WTC11 (cell line): ENCODE measurements at regions not wholly inside any gene's neighbourhood (a gene's known extent, or its start where the extent isn't known, plus 50 kb on each side); places are given as distances from the start of the nearest gene placed in this dataset.

ENCODE experiments used
- CTCF ChIP-seq: fragments of 200-600 bp; IDR thresholded peaks from 2 replicates; pipeline ENCODE4 v1.8.0; 2022; ENCODE audit warnings: antibody characterized with exemption
- ESRRA ChIP-seq: sonication (generic); formaldehyde crosslinking; IDR thresholded peaks from 2 replicates; pipeline ENCODE4 v1.8.1; 2022; ENCODE audit warnings: mild to moderate bottlenecking, missing genetic modification reagents, borderline replicate concordance
- JUN ChIP-seq: sonication (generic); formaldehyde crosslinking; IDR thresholded peaks from 2 replicates; pipeline ENCODE4 v1.8.0; 2023; ENCODE audit warnings: mild to moderate bottlenecking, missing genetic modification reagents
- SP1 ChIP-seq: sonication (generic); formaldehyde crosslinking; conservative IDR thresholded peaks from 2 replicates; pipeline ENCODE4 v1.8.1; 2022; ENCODE audit warnings: missing genetic modification reagents
- TF ChIP-seq, protein P1 (sequence below): sonication (generic); formaldehyde crosslinking; IDR thresholded peaks from 2 replicates; pipeline ENCODE4 v1.8.0; 2022; ENCODE audit warnings: mild to moderate bottlenecking, missing genetic modification reagents
- TF ChIP-seq, protein P2 (sequence below): sonication (generic); formaldehyde crosslinking; IDR thresholded peaks from 2 replicates; pipeline ENCODE4 v1.8.1; 2023; ENCODE audit warnings: mild to moderate bottlenecking, missing genetic modification reagents, moderate library complexity
- TF ChIP-seq, protein P3 (sequence below): sonication (generic); formaldehyde crosslinking; IDR thresholded peaks from 2 replicates; pipeline ENCODE4 v1.8.1; 2023; ENCODE audit warnings: mild to moderate bottlenecking, missing genetic modification reagents, borderline replicate concordance
- TF ChIP-seq, protein P4 (sequence below): sonication (generic); formaldehyde crosslinking; IDR thresholded peaks from 2 replicates; pipeline ENCODE4 v1.8.0; 2022; ENCODE audit warnings: mild to moderate bottlenecking, missing genetic modification reagents

DNA sequence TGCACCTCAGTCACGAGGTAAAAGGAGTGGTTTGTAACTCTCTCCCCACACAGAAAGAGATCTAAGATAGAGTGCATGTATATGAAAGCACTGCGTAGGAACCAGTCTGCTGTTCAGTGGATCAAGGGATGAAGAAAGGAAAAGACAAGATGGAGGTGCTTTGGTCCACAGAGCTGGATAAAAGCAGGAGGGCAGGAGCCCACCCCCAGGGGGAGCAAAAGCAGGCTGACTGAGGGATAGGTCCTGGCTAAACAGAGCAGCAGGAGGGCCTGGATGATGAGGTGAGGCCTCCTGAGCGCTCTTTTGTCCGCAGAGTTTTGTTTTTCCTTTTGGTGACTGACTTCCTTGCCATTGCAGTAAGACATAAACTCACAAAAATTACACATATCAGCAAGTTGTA, 293.5 kb upstream of the C9orf72 start:
- TF ChIP-seq CTCF: no peak
- TF ChIP-seq, protein P1, sequence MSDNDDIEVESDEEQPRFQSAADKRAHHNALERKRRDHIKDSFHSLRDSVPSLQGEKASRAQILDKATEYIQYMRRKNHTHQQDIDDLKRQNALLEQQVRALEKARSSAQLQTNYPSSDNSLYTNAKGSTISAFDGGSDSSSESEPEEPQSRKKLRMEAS (CRISPR knock-in tag): no peak
- no peak for TF ChIP-seq SP1
- TF ChIP-seq, protein P2, sequence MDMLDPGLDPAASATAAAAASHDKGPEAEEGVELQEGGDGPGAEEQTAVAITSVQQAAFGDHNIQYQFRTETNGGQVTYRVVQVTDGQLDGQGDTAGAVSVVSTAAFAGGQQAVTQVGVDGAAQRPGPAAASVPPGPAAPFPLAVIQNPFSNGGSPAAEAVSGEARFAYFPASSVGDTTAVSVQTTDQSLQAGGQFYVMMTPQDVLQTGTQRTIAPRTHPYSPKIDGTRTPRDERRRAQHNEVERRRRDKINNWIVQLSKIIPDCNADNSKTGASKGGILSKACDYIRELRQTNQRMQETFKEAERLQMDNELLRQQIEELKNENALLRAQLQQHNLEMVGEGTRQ: no peak
- TF ChIP-seq, protein P3, sequence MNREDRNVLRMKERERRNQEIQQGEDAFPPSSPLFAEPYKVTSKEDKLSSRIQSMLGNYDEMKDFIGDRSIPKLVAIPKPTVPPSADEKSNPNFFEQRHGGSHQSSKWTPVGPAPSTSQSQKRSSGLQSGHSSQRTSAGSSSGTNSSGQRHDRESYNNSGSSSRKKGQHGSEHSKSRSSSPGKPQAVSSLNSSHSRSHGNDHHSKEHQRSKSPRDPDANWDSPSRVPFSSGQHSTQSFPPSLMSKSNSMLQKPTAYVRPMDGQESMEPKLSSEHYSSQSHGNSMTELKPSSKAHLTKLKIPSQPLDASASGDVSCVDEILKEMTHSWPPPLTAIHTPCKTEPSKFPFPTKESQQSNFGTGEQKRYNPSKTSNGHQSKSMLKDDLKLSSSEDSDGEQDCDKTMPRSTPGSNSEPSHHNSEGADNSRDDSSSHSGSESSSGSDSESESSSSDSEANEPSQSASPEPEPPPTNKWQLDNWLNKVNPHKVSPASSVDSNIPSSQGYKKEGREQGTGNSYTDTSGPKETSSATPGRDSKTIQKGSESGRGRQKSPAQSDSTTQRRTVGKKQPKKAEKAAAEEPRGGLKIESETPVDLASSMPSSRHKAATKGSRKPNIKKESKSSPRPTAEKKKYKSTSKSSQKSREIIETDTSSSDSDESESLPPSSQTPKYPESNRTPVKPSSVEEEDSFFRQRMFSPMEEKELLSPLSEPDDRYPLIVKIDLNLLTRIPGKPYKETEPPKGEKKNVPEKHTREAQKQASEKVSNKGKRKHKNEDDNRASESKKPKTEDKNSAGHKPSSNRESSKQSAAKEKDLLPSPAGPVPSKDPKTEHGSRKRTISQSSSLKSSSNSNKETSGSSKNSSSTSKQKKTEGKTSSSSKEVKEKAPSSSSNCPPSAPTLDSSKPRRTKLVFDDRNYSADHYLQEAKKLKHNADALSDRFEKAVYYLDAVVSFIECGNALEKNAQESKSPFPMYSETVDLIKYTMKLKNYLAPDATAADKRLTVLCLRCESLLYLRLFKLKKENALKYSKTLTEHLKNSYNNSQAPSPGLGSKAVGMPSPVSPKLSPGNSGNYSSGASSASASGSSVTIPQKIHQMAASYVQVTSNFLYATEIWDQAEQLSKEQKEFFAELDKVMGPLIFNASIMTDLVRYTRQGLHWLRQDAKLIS (CRISPR knock-in tag): no peak
- TF ChIP-seq, protein P4, sequence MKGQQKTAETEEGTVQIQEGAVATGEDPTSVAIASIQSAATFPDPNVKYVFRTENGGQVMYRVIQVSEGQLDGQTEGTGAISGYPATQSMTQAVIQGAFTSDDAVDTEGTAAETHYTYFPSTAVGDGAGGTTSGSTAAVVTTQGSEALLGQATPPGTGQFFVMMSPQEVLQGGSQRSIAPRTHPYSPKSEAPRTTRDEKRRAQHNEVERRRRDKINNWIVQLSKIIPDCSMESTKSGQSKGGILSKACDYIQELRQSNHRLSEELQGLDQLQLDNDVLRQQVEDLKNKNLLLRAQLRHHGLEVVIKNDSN: no peak
- no peak for TF ChIP-seq ESRRA
- TF ChIP-seq JUN (CRISPR knock-in tag): no peak
